PC-3 (cell line): ENCODE measurements at regions not wholly inside any gene's neighbourhood (a gene's known extent, or its start where the extent isn't known, plus 50 kb on each side); places are given as distances from the start of the nearest gene placed in this dataset.

Experiments
- ATAC-seq: fragments of 200-7000 bp; cut with Tn5 transposase; 2 replicates; pipeline ENCODE4 v1.9.1; 2020; ENCODE audit warnings: mild to moderate bottlenecking, moderate library complexity
- BruUV-seq: library from RNA; stranded (reverse); fragments of 400-500 nt; replicated peaks from 2 replicates; lab custom pipeline; 2021; lab: Mats Ljungman, UMichigan
- CTCF ChIA-PET: fragments of 300-600 bp; sonication (Branson Sonifier 250); formaldehyde crosslinking; loops from one replicate; lab custom pipeline; 2022; ENCODE audit warnings: antibody characterized with exemption; lab: Charles Lee
- POLR2A ChIA-PET: fragments of 300-600 bp; sonication (Branson Sonifier 250); formaldehyde crosslinking; loops from one replicate; lab custom pipeline; 2022; ENCODE audit warnings: antibody characterized with exemption; ENCODE audit not compliant: unreplicated experiment; lab: Charles Lee
- DNase-seq: peaks from one replicate; pipeline ENCODE4 v3.0.0-alpha.2; 2015
- H2AFZ ChIP-seq: fragments of 300-600 bp; sonication (generic); 2 replicates; pipeline ENCODE4 v1.6.0; 2016; ENCODE audit warnings: antibody characterized with exemption, low read length
- H3F3A ChIP-seq: fragments of 300-600 bp; sonication (generic); one replicate; pipeline ENCODE4 v1.6.0; 2017; ENCODE audit warnings: antibody characterized with exemption, low read length, control low read depth, mild to moderate bottlenecking; ENCODE audit not compliant: unreplicated experiment
- H3K27ac ChIP-seq: fragments of 300-600 bp; sonication (generic); 2 replicates; pipeline ENCODE4 v1.5.1; 2016; ENCODE audit warnings: mild to moderate bottlenecking, low read length
- H3K27me3 ChIP-seq: fragments of 300-600 bp; sonication (generic); 2 replicates; pipeline ENCODE4 v1.6.1; 2016; ENCODE audit warnings: low read length, mixed read lengths
- H3K36me3 ChIP-seq: fragments of 300-600 bp; sonication (generic); 2 replicates; pipeline ENCODE4 v1.6.1; 2016; ENCODE audit warnings: low read depth, mixed run types, low read length, mixed read lengths
- H3K4me1 ChIP-seq: fragments of 300-600 bp; sonication (generic); 2 replicates; pipeline ENCODE4 v1.5.1; 2016; ENCODE audit warnings: low read length; ENCODE audit not compliant: insufficient read depth
- H3K4me2 ChIP-seq: fragments of 300-600 bp; sonication (generic); 2 replicates; pipeline ENCODE4 v1.6.0; 2016; ENCODE audit warnings: low read length
- H3K4me3 ChIP-seq: fragments of 300-600 bp; sonication (generic); 2 replicates; pipeline ENCODE4 v1.5.1; 2016; ENCODE audit warnings: mild to moderate bottlenecking, low read length, mixed read lengths
- H3K79me2 ChIP-seq: fragments of 300-600 bp; sonication (generic); 2 replicates; pipeline ENCODE4 v1.6.1; 2017; ENCODE audit warnings: low read length, mixed read lengths
- H3K9ac ChIP-seq: fragments of 300-600 bp; sonication (generic); 2 replicates; pipeline ENCODE4 v1.6.0; 2016; ENCODE audit warnings: mild to moderate bottlenecking, low read length
- H3K9me2 ChIP-seq: fragments of 300-600 bp; sonication (generic); replicated peaks from 2 replicates; pipeline ENCODE4 v1.6.1; 2016; ENCODE audit warnings: mixed run types, low read length, mixed read lengths
- H3K9me3 ChIP-seq: fragments of 300-600 bp; sonication (generic); 2 replicates; pipeline ENCODE4 v1.6.1; 2016; ENCODE audit warnings: low read length, mixed read lengths
- H4K20me1 ChIP-seq: fragments of 300-600 bp; sonication (generic); 2 replicates; pipeline ENCODE4 v1.6.1; 2016; ENCODE audit warnings: low read length, mixed read lengths
- EZH2 ChIP-seq: fragments of 300-600 bp; sonication (generic); IDR thresholded peaks from one replicate; pipeline ENCODE4 v1.6.1; 2017; ENCODE audit warnings: antibody characterized with exemption, mild to moderate bottlenecking, low read length; ENCODE audit not compliant: unreplicated experiment
- EZH2phosphoT487 ChIP-seq: fragments of 300-600 bp; sonication (generic); IDR thresholded peaks from 2 replicates; pipeline ENCODE4 v1.6.1; 2018; ENCODE audit warnings: mild to moderate bottlenecking, antibody characterized with exemption, low read length, borderline replicate concordance
- intact Hi-C: fragments of 100-400 bp; cut with micrococcal nuclease; formaldehyde crosslinking; loops from 2 replicates; pipeline ENCODE4 v1.9.0; 2023
- TF ChIP-seq, protein P1 (sequence below): fragments of 300-600 bp; sonication (generic); conservative IDR thresholded peaks from 2 replicates; pipeline ENCODE4 v1.5.1; 2017; ENCODE audit warnings: antibody characterized with exemption, low read depth, mild to moderate bottlenecking, low read length

DNA sequence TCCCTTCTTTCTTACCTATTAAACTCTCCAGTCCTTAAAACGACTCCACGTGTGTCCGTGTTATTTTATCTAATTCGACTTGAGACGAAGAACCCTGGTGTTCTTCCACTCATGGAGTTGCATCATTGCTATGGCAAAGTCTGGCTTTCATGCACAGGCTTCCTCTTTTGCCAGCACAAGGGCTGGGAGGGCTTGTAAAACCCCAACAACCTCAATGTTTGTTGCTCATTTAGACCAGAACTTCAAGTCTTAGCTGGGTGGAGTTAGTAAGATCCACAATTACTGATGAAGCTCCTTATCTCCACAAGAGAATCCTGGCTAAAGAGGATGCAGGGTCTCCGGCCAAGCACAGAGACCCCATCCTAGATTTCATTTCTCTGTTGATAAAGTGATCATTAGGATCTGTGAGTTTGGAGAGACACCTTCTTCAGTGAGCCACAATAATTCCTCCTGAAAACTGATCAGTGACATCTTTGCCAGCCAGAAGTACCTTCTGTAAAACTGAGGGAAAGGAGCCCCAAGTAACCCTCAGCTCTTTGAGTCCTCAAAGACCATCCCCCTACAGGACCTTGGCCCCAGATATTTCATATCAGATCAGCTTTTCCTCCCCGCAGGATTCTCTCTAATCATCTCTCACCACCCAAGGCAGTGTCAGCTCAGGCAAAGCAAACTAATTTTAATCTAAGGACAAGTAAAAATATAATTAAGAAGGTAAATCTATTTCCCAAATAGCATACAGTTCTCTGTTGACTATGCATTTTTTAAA, 514.6 kb downstream of the FUT8 start:
- Histone ChIP-seq H3K27me3 (peaks cover 81% of the 10 kb centered on the region), H3K9me3 (no peaks in the 10 kb centered on the region), H3K4me1 (no peaks in the 10 kb centered on the region), H3K27ac (no peak overlapping the region), H2AFZ (no peak overlapping the region), H3K9me2 (no peaks in the 10 kb centered on the region), H3K79me2 (no peaks in the 10 kb centered on the region), H3K9ac (no peak overlapping the region), H3K4me3 (no peak overlapping the region), H3F3A (no peaks in the 10 kb centered on the region), H4K20me1 (no peaks in the 10 kb centered on the region), H3K36me3 (no peaks in the 10 kb centered on the region), H3K4me2 (no peak overlapping the region)
- TF ChIP-seq EZH2, result no peak
- TF ChIP-seq, protein P1, sequence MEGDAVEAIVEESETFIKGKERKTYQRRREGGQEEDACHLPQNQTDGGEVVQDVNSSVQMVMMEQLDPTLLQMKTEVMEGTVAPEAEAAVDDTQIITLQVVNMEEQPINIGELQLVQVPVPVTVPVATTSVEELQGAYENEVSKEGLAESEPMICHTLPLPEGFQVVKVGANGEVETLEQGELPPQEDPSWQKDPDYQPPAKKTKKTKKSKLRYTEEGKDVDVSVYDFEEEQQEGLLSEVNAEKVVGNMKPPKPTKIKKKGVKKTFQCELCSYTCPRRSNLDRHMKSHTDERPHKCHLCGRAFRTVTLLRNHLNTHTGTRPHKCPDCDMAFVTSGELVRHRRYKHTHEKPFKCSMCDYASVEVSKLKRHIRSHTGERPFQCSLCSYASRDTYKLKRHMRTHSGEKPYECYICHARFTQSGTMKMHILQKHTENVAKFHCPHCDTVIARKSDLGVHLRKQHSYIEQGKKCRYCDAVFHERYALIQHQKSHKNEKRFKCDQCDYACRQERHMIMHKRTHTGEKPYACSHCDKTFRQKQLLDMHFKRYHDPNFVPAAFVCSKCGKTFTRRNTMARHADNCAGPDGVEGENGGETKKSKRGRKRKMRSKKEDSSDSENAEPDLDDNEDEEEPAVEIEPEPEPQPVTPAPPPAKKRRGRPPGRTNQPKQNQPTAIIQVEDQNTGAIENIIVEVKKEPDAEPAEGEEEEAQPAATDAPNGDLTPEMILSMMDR, result no peak
- ChIA-PET CTCF (no interaction called here), POLR2A (no interaction called here)
- no peak for ATAC-seq
- DNase-seq, result no peak
- no TSS peak for BruUV-seq
- intact Hi-C loops, result no loop called here

DNA sequence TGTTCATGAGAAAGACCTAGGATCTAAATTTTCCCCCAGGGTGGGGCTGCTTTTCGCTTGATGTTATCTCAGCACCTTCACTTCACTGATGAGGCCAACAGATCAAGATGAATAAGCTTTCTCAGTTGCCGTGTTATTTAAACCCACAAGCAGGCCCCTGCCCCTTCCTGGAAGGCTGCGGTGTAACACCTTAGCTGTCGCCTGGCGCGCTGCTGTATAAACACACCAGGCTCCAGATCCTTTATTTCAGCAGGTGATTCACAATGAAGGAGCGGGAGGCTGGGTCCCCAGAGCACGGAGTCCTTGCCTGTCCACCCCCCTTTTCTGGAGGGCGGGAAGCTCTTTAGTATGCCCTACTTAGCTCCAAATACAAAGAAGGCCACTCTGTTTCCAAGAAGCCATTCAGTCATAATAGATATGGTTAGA, 515.4 kb downstream of the FUT8 start:
- TF ChIP-seq EZH2 (no peak), EZH2phosphoT487 (no peak)
- TF ChIP-seq, protein P1, result no peak
- Histone ChIP-seq H3K4me3 (no peak overlapping the region), H3K79me2 (no peaks in the 10 kb centered on the region), H3K9me3 (no peaks in the 10 kb centered on the region), H3K9me2 (no peaks in the 10 kb centered on the region), H2AFZ (no peak overlapping the region), H3K36me3 (no peaks in the 10 kb centered on the region), H4K20me1 (no peaks in the 10 kb centered on the region), H3K27me3 (peaks cover 81% of the 10 kb centered on the region), H3K4me2 (no peak overlapping the region), H3K9ac (no peak overlapping the region), H3K27ac (no peak overlapping the region), H3F3A (no peaks in the 10 kb centered on the region), H3K4me1 (no peaks in the 10 kb centered on the region)
- ChIA-PET POLR2A (no interaction called here), CTCF (no interaction called here)
- intact Hi-C loops, result no loop called here
- DNase-seq (no peak), ATAC-seq (no peak)
- BruUV-seq, result no TSS peak

DNA sequence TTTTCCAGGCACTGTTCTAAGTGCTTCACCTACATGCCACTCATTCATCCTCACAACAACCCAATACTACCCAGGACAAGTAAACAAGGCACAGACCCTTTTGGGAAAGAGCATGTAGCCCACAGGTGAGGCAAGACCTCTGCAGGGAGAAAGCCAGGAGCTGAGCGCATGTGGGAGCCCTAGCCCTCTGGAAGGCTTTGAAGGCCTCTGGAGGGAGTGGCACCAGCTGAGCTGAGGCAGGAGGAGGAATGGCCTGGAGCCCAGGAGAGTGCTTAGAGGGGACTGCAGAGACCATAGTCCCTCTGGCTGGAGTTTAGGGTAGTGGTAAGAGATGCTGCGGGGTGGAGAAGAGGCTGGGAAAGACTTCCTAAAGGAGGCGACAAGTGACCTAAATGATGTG, 516.5 kb downstream of the FUT8 start:
- TF ChIP-seq, protein P1, result no peak
- TF ChIP-seq EZH2 (no peak), EZH2phosphoT487 (no peak)
- Histone ChIP-seq H3K9me2 (no peaks in the 10 kb centered on the region), H2AFZ (no peak overlapping the region), H3K4me2 (no peak overlapping the region), H3K9me3 (no peaks in the 10 kb centered on the region), H3K27me3 (peaks cover 76% of the 10 kb centered on the region), H3K36me3 (no peaks in the 10 kb centered on the region), H3K4me3 (no peak overlapping the region), H3K4me1 (no peaks in the 10 kb centered on the region), H3K79me2 (no peaks in the 10 kb centered on the region), H4K20me1 (no peaks in the 10 kb centered on the region), H3K27ac (no peak overlapping the region), H3K9ac (no peak overlapping the region), H3F3A (no peaks in the 10 kb centered on the region)
- BruUV-seq, result no TSS peak
- DNase-seq (no peak), ATAC-seq (no peak)
- intact Hi-C loops, result no loop called here
- ChIA-PET CTCF (no interaction called here), POLR2A (no interaction called here)
